Loucy (cell line): ENCODE measurements at regions not wholly inside any gene's neighbourhood (a gene's known extent, or its start where the extent isn't known, plus 50 kb on each side); places are given as distances from the start of the nearest gene placed in this dataset.

Experiments used
- H2AFZ ChIP-seq: fragments of 200-600 bp; sonication (generic); 2 replicates; pipeline ENCODE4 v1.6.0; 2016; ENCODE audit warnings: antibody characterized with exemption, mild to moderate bottlenecking, low read length, moderate library complexity
- H3F3A ChIP-seq: fragments of 200-600 bp; 2 replicates; pipeline ENCODE4 v1.6.0; 2016; ENCODE audit warnings: antibody characterized with exemption, low read depth, mild to moderate bottlenecking
- H3K27me3 ChIP-seq: fragments of 200-600 bp; sonication (generic); 2 replicates; pipeline ENCODE4 v1.6.1; 2014; ENCODE audit warnings: low read length, mild to moderate bottlenecking; ENCODE audit not compliant: insufficient read depth, poor library complexity, severe bottlenecking
- H3K36me3 ChIP-seq: fragments of 200-600 bp; sonication (generic); 2 replicates; pipeline ENCODE4 v1.6.1; 2016; ENCODE audit warnings: low read length; ENCODE audit not compliant: insufficient read depth
- H3K4me1 ChIP-seq: fragments of 200-600 bp; sonication (generic); 2 replicates; pipeline ENCODE4 v1.5.1; 2014; ENCODE audit warnings: low read length, mild to moderate bottlenecking; ENCODE audit not compliant: insufficient read depth, poor library complexity, severe bottlenecking
- H3K4me2 ChIP-seq: fragments of 200-600 bp; sonication (generic); 2 replicates; pipeline ENCODE4 v1.6.0; 2014; ENCODE audit warnings: antibody characterized with exemption, low read length, low read depth, mild to moderate bottlenecking; ENCODE audit not compliant: poor library complexity, severe bottlenecking
- H3K4me3 ChIP-seq: fragments of 200-600 bp; sonication (generic); 2 replicates; pipeline ENCODE4 v1.5.1; 2014; ENCODE audit warnings: low read length, mild to moderate bottlenecking, mixed read lengths; ENCODE audit not compliant: poor library complexity, severe bottlenecking
- H3K79me2 ChIP-seq: fragments of 200-600 bp; sonication (generic); 2 replicates; pipeline ENCODE4 v1.6.1; 2014; ENCODE audit warnings: low read length; ENCODE audit not compliant: insufficient read depth
- H3K9ac ChIP-seq: fragments of 200-600 bp; sonication (generic); 2 replicates; pipeline ENCODE4 v1.6.0; 2014; ENCODE audit warnings: mild to moderate bottlenecking, low read depth, low read length, moderate library complexity; ENCODE audit not compliant: poor library complexity, severe bottlenecking
- H3K9me2 ChIP-seq: fragments of 200-600 bp; sonication (generic); replicated peaks from 2 replicates; pipeline ENCODE4 v1.6.1; 2016; ENCODE audit warnings: low read depth, low read length, mixed read lengths
- H3K9me3 ChIP-seq: fragments of 200-600 bp; sonication (generic); 2 replicates; pipeline ENCODE4 v1.6.1; 2014; ENCODE audit warnings: mild to moderate bottlenecking, antibody characterized with exemption, low read length, low read depth; ENCODE audit not compliant: insufficient read depth
- H4K20me1 ChIP-seq: fragments of 200-600 bp; sonication (generic); 2 replicates; pipeline ENCODE4 v1.6.0; 2014; ENCODE audit warnings: antibody characterized with exemption, low read length, mild to moderate bottlenecking; ENCODE audit not compliant: insufficient read depth, poor library complexity, severe bottlenecking
- EZH2phosphoT487 ChIP-seq: fragments of 200-600 bp; IDR thresholded peaks from 2 replicates; pipeline ENCODE4 v1.6.1; 2018; ENCODE audit warnings: antibody characterized with exemption, mild to moderate bottlenecking, moderate library complexity, borderline replicate concordance

GRCh38 chr19:21604951-21605476 lies 99.6 kb downstream of the ZNF429 start:
- Histone ChIP-seq H3K36me3 (no peaks in the 10 kb centered on the region), H3K9ac (peak overlapping the region; percentile 73), H3K4me1 (peaks cover 51% of the 10 kb centered on the region), H3F3A (peaks cover 7% of the 10 kb centered on the region; the same call in 1 of the 2 replicates), H3K4me3 (peak overlapping the region; percentile 69), H2AFZ (peak overlapping the region; percentile 84), H4K20me1 (no peaks in the 10 kb centered on the region), H3K79me2 (no peaks in the 10 kb centered on the region), H3K9me2 (no peaks in the 10 kb centered on the region), H3K9me3 (no peaks in the 10 kb centered on the region), H3K27me3 (no peaks in the 10 kb centered on the region), H3K4me2 (peak overlapping the region; percentile 86)
- no peak for TF ChIP-seq EZH2phosphoT487
